ENCODE measurements at regions not wholly inside any gene's neighbourhood (a gene's known extent, or its start where the extent isn't known, plus 50 kb on each side); places are given as distances from the start of the nearest gene placed in this dataset.

GRCh38 chr14:22386924-22387775, 201.9 kb downstream of the DAD1 start (continued):
- TF ChIP-seq CTCF (CRISPR knock-in tag; IDR thresholded peaks at IDR 0.05) (peak; percentile 97), FOSL1 (CRISPR knock-in tag; IDR thresholded peaks at IDR 0.05; ENCODE audit: borderline replicate concordance) (0 out of 2 replicates have a peak, but pooled peaks have one; percentile 25), XRCC5 (optimal IDR thresholded peaks at IDR 0.05; ENCODE audit: low read length) (peak; percentile 61), ATF3 (CRISPR knock-in tag; IDR thresholded peaks at IDR 0.05) (0 out of 2 replicates have a peak, but pooled peaks have one; percentile 2), ZNF24 (IDR thresholded peaks at IDR 0.05) (peak; percentile 66; the same call in 1 of the 2 replicates), ZNF501 (CRISPR knock-in tag; IDR thresholded peaks at IDR 0.05) (peak; percentile 86), ZNF232 (CRISPR knock-in tag; IDR thresholded peaks at IDR 0.05; ENCODE audit: borderline replicate concordance) (0 out of 2 replicates have a peak, but pooled peaks have one; percentile 15), ARHGAP35 (CRISPR knock-in tag; IDR thresholded peaks at IDR 0.05; ENCODE audit: borderline replicate concordance) (0 out of 2 replicates have a peak, but pooled peaks have one; percentile 60), ZNF331 (CRISPR knock-in tag; IDR thresholded peaks at IDR 0.05) (0 out of 2 replicates have a peak, but pooled peaks have one; percentile 38), ZIK1 (CRISPR knock-in tag; IDR thresholded peaks at IDR 0.05; ENCODE audit: borderline replicate concordance, low read depth) (no peak), MIXL1 (CRISPR knock-in tag; IDR thresholded peaks at IDR 0.05) (peak; percentile 34; the same call in 1 of the 2 replicates), SMAD3 (CRISPR knock-in tag; IDR thresholded peaks at IDR 0.05) (peak; percentile 85; the same call in 1 of the 2 replicates), STAG1 (CRISPR knock-in tag; IDR thresholded peaks at IDR 0.05) (peak; percentile 92), ZNF614 (CRISPR knock-in tag; IDR thresholded peaks at IDR 0.05; ENCODE audit: borderline replicate concordance) (0 out of 2 replicates have a peak, but pooled peaks have one; percentile 55), SSRP1 (CRISPR knock-in tag; IDR thresholded peaks at IDR 0.05) (0 out of 2 replicates have a peak, but pooled peaks have one; percentile 41), TCF7 (IDR thresholded peaks at IDR 0.05; ENCODE audit: low read depth) (no peak), YEATS2 (CRISPR knock-in tag; IDR thresholded peaks at IDR 0.05; ENCODE audit: borderline replicate concordance) (peak; percentile 35; the same call in 1 of the 2 replicates)
- TF ChIP-seq, protein P1, sequence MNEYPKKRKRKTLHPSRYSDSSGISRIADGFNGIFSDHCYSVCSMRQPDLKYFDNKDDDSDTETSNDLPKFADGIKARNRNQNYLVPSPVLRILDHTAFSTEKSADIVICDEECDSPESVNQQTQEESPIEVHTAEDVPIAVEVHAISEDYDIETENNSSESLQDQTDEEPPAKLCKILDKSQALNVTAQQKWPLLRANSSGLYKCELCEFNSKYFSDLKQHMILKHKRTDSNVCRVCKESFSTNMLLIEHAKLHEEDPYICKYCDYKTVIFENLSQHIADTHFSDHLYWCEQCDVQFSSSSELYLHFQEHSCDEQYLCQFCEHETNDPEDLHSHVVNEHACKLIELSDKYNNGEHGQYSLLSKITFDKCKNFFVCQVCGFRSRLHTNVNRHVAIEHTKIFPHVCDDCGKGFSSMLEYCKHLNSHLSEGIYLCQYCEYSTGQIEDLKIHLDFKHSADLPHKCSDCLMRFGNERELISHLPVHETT (CRISPR knock-in tag; conservative IDR thresholded peaks at IDR 0.05): 0 out of 2 replicates have a peak, but pooled peaks have one; percentile 38
- TF ChIP-seq, protein P2, sequence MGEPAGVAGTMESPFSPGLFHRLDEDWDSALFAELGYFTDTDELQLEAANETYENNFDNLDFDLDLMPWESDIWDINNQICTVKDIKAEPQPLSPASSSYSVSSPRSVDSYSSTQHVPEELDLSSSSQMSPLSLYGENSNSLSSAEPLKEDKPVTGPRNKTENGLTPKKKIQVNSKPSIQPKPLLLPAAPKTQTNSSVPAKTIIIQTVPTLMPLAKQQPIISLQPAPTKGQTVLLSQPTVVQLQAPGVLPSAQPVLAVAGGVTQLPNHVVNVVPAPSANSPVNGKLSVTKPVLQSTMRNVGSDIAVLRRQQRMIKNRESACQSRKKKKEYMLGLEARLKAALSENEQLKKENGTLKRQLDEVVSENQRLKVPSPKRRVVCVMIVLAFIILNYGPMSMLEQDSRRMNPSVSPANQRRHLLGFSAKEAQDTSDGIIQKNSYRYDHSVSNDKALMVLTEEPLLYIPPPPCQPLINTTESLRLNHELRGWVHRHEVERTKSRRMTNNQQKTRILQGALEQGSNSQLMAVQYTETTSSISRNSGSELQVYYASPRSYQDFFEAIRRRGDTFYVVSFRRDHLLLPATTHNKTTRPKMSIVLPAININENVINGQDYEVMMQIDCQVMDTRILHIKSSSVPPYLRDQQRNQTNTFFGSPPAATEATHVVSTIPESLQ (CRISPR knock-in tag; conservative IDR thresholded peaks at IDR 0.05): 0 out of 2 replicates have a peak, but pooled peaks have one; percentile 46
- TF ChIP-seq, protein P3, sequence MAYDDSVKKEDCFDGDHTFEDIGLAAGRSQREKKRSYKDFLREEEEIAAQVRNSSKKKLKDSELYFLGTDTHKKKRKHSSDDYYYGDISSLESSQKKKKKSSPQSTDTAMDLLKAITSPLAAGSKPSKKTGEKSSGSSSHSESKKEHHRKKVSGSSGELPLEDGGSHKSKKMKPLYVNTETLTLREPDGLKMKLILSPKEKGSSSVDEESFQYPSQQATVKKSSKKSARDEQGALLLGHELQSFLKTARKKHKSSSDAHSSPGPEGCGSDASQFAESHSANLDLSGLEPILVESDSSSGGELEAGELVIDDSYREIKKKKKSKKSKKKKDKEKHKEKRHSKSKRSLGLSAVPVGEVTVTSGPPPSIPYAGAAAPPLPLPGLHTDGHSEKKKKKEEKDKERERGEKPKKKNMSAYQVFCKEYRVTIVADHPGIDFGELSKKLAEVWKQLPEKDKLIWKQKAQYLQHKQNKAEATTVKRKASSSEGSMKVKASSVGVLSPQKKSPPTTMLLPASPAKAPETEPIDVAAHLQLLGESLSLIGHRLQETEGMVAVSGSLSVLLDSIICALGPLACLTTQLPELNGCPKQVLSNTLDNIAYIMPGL (CRISPR knock-in tag; IDR thresholded peaks at IDR 0.05; ENCODE audit: borderline replicate concordance in 1 of 2, low read depth in 1 of 2): 0 out of 4 replicates have a peak, but pooled peaks of 1 of the 2 experiments have one; percentile 45

All from HepG2 (cell line).